NCI-H2029 (cell line): ENCODE measurements at regions not wholly inside any gene's neighbourhood (a gene's known extent, or its start where the extent isn't known, plus 50 kb on each side); places are given as distances from the start of the nearest gene placed in this dataset.

Source experiments
- DNase-seq: peaks from one replicate; lab custom pipeline; 2025; lab: John Stamatoyannopoulos, UW

DNA sequence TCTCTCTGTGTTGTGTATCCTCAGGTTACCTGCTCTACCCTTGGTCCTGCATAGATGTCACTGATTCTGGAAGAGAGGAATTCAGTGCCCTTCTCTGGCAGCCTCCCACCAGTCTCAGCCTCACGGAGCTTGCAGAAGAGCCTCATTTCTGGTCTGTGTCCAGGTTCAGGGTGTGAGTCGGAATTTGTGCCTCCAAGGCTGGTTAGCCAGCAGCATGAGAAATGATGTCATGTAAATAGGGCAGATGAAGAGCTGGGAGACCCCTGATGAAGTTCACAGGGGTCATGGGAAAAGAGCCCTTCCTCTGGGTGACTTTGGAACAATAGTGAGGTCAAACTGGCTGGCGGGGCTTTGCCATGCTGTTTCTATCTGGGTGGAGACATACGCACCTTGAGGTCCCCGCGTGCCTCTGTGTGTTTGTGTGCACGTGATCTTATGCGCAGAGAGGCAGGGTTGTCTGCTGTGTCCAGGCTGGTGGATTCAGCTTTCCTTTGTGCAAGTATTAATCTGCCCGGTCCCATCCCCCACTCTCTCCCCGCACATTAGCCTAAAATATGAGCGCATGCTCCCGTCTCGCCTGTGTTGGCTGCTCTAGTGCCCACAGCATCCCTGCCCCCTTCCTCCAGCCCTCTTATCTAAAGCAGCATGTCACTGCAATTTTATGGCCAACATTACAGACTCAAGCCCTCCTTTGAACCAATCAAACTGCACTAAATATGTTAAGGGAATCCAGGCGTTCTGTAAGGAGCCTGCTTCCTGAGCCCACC is 256.3 kb upstream of the ZFHX3 start:
- no peak for DNase-seq

DNA sequence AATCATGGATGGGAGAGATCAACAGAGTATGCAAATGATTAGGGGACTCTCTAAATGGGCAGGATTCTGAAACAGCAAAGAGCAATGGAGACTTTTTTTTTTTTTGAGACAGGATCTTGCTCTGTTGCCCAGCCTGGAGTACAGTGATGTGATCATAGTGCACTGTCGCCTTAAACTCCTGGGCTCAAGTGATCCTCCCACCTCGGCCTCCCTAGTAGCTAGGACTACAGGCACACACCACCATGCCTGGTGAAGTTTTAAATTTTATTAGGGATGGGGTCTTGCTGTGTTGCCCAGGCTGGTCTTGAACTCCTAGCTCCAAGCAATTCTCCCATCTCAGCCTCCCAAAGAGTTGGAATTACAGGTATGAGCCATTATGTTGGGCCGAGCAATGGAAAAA is 255.0 kb upstream of the ZFHX3 start:
- no peak for DNase-seq

DNA sequence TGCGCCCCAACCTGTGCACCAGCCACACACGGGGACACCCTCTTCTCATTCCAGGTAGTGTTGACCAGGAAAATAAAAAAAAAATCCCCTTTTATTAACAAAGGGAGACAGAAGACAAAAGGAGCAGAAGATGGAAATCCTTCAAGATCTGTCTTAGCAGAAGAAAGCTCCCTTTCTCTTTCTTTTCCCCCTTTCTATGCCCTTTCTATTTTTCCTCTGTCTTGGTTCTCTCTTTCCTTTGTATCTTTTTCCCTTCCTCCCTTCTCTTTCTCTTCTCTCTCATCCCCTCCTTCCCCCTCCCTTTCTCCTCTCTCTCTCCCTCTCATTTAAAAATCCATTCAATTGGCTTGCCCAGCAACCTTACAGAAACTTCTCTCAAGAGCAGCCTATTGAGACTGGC is 254.1 kb upstream of the ZFHX3 start:
- DNase-seq = no peak

DNA sequence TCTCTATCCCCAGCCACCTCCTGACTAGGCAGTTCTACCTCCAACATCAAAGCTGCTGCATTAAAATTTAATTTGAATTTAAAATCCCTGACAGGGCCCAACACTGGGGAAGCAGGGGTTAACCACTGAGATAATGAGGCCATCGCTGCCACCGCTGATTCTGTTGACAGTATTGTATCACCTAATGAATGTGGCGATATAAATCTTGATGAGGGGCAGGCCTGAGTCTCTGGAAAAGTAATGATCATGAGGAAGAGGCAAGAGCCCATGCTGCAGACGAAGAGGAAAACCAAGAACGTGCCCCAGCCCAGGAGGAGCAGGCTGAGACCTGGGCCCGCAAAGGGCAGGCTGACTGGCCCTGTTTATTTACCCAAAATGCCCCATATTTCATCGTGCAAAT is 251.4 kb upstream of the ZFHX3 start:
- DNase-seq = no peak

DNA sequence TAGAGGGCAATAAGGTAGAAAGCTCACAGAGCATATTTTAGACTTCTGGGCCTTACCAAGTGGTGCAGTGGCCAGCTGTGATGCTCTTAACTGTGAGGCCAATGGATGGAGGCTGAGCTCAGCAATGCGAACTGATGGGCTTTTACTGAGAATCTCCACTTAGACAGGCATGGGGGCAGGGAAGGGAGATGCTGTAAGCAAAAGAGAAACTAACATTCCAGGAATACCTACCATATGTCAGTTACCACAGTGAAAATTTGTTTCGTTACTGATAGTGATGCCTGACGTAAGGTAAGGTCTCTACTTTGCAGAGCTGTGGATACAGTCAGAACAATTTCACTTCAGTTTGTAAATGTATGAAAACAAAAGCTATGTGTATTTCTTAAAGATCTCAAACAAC is 250.6 kb upstream of the ZFHX3 start:
- DNase-seq = no peak

DNA sequence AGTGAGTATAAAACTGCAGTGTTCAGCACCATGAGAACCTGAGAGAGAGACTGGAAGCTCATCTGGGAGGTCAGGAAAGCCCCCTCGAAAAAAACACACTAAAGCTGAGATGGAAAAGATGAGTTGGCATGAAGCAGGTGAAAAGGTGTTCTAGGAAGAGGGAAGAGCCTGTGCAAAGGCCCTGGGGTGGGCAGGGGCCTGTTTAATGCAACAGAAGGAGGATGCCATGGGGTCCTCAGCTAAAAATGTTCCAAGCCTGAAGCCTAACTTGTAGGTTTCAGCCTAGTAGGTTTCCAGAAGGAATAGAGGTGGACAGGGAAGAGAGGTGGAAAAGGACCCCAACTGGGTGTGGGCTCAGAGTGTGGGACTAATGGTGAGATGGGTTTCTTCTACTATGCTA is 242.3 kb upstream of the ZFHX3 start:
- no peak for DNase-seq

DNA sequence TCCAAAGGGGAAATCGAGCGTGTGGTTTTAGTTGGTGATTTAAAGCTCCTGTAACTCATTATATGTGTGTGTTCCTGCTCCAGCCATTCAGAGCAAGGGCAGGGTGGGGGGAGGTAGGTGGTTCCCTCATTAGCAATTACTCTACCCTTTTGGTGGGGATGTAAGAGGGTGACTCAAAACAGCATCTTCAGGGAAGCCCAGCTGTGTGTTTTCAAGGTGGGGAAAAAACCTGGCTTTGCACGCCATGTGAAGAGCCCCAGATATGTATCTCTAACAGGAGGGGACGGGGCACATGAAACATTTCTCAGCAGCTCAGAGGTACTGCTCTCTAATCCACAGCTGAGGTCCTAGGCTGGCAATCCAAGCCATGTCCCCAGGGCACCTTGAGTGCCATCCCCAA is 241.3 kb upstream of the ZFHX3 start:
- no peak for DNase-seq

DNA sequence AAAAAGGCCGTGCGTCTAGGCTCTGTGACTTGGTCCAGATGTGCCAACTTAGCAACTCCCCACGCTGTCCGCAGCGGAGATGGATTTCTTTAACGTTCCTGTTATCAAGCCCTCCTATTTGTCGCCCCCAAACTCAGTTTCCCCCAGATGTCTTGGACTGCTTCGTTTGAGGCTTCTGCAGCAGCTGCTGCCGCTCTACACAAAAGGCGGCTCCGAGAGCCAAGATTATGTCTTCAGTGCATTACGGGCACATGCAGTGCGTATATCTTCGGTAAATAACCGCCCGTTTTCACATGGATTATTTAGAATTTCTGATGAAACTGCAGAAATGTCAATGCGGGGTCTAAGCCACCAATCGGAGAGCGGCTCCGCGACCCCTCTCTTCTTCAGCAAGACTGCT is 240.6 kb upstream of the ZFHX3 start:
- no peak for DNase-seq

DNA sequence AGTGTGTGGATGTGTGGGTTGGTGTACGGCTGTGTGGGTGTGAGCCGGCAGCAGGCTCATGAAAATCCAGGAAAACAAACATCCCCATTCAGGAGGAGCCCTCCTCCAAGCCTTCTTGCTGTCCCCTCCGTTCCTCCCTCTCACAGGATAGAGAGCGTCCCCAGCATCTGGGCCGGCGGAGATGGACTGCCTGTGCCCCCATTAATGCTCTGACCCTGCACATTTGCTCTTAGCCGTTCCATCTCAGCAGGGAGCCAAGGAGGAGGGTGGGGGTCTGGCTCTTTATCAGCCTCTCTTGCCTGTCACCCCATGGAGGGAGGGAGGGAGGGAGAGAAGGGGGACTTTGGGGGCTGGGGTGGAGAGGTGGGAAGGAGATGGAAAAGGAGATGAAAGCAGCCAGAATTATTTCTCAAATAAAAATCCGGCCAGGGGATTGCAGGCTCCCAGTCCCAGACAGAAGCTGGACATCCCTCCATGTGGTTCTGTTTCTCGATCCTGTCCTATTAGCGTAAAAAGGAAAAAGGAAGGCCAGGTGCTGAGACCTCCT is 240.0 kb upstream of the ZFHX3 start:
- no peak for DNase-seq

DNA sequence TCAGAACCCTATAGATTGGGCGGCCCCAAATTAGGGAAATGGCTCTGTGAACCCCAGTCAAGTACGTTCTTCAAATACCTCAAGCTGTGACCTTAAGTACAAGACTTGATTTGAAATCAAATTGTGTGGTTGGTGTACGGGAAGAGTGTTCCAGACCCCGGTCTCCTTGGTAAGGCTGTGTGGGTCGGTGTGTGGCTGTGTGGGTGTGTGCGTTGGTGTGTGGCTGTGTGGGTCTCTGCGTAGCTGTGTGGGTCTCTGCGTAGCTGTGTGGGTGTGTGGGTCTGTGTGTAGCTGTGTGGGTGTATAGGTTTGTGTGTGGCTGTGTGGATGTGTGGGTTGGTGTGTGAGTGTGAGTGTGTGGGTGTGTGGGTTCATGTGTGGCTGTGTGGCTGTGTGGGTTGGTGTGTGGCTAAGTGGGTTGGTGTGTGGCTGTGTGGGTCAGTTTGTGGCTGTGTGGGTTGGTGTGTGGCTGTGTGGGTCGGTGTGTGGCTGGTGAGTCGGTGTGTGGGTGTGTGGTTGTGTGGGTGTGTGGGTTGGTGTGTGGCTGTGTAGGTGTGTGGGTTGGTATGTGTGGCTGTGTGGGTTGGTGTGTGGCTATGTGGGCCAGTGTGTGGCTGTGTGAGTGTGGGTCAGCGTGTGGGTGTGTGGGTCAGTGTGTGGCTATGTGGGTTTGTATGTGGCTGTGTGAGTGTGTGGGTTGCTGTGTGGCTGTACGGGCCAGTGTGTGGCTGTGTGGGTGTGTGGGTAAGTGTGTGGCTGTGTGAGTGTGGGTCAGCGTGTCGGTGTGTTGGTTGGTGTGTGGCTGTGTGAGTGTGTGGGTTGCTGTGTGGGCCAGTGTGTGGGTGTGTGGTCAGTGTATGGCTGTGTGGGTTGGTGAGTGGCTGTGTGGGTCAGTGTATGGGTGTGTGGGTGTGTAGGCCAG is 238.7 kb upstream of the ZFHX3 start:
- DNase-seq = no peak

DNA sequence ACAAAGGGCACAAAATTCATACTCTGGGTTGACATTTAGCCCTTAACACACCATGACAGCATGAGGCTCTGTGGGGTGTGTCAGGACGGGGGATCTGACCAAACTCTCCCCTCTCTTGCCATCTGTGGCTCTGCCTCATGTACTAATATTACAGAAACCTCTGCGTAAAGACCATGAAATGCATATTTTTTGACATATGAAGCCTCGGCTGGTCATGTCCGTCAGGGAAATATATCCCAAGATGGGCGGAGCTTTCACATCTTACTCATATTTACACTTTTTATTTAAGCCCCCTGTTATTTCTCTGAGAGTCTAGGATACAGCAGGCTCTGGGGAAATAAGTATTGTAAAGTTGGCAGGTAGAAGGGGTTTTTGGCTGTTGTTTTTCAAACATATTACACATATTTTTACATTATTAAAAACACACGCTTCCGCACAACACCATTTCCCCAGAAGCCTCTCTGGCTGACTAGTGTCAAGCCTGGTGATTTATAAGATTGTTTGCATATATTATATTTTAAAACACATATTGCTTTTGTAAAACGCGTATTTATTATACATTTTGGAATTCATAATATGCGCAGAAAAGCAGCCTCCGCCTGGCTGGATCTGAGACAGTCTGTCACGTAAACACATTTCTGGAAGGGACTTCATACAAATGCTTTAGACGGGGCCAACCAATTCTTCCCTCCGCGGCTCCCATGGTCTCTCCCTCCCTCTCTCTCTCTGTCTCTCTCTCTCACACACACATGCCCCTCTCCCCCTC is 237.7 kb upstream of the ZFHX3 start:
- no peak for DNase-seq

DNA sequence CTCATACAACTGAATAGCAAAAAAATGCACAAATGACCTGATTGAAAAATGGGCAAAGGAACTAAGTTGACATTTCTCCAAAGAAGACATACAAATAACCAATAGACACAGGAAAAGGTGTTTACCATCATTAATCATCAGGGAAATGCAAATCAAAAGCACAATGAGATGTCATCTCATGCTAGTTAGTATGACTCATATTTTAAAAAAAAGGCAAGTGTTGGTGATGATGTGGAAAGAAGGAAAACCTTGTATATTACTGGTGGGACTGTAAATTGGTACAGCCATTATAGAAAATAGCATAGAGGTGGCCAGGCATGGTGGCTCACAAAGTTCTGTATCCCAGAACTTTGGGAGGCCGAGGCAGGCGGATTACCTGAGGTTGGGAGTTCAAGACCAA is 232.5 kb upstream of the ZFHX3 start:
- DNase-seq = no peak

DNA sequence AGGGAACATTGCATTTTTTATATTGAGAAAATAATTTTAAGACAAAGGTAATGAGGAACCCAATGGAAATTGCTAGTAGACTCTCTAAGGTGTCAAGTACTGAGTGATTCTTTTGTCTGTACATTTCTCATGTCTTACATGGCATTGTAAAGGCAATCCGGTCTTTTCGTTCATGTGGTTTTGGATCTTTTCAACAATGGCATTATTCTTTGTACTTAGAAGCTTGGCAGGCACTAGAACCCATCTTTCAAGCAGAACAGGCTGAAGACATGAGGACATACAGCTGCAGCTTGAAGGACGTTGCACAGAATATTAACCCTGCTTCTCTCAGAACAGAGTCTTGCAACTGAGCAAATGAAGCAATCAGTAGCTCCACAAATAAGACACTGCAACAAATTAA is 231.5 kb upstream of the ZFHX3 start:
- no peak for DNase-seq

DNA sequence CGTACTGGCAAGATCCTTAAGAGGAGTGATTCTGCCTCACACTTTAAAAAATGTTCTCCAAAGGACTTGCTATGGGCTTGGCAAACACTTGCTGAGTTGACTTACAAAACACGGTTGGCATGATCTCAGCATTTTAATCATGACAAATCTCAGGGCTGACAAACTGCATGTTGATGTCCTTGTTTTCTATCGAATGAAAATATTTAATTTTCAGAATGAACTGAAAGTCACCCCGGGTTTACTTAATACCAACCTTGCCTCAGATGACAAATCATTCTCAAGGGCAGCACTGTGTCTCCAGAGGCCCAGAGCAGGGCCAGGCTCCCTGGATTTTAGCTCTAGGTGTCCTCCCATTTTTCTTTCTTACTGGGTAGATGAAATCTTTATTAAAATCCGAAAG is 229.1 kb upstream of the ZFHX3 start:
- no peak for DNase-seq

DNA sequence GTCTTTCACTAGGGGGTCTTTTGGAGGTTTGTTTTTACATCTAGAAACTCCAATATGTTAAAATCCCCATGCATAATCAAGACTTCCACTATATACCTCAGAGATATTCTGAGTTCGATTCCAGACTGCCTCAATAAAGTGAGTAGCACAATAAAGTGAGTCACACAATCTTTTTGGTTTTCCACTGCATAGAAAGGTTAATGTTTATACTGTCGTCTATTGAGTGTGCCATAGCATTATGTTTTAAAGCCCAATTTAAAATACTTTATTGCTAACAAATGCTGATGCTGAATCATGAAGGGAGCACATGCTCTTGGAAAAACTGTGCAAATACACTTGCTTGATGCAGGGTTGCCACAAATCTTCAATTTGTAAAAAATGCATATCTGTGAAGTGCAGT is 227.5 kb upstream of the ZFHX3 start:
- DNase-seq = no peak

DNA sequence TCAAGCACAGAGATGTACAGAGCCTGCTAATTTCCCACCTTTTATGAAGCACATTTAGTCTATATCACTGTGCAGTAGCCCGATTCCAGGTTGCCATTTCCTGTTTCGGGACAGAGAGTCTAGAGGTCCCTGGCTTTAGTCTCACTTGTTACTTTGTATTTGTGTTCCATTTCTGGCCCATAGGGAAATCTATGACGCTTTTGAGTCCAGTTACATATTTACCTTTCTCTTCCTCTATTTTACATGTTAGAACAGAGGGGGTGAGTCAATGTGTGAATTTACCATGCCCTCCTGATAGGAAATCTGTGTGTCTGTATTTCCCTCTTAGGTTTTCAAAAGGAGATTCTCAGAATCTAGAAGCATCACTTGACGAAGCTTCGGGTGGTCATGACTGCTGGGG is 227.1 kb upstream of the ZFHX3 start:
- no peak for DNase-seq

DNA sequence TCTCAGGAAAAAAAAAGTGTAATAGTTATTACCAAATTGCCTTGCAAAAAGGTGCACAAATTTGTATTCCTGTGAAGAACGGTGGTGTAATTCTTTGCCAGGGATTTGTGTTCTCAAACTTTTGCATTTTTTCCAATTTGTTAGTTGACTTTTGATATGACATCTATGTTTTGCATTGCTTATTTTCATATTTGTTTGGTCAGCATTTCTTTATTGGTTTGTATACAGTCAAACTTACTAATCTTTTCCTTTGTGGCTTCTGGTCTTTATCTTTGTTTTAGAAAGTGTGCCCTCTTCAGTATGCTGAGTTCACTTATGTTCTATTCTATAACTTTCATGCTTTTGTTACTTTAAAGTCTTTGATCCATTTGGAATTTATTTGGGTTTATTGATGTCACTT is 226.2 kb upstream of the ZFHX3 start:
- DNase-seq = no peak

DNA sequence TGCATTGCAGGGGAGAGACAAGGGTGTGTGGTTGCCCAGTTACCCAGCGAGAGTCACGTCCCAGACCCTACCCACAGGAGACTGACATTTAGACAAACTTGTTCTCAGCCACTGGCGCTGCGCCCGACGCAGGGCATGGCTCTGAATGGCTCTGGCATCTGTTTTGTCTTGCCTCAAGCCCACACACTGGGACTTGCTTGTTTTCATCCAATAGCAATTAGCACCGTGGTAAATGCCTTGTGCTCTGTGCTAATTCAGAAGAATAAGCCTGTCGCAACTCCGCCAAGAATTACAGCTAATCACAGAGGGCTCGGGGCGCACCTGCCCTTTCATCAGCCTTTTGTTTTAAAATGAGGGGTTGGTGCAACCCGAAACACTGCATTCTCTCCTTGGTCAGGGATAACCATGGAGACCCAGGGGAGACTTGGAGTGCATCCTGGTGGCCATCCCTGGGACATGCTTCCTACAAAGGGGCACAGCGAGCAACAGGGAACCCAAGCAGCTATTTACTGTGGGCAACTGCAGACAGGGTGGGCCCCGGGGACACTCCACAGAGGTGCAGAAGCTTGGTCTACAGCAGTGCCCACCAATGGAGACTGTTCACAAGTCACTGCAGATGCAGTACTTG is 220.6 kb upstream of the ZFHX3 start:
- no peak for DNase-seq

DNA sequence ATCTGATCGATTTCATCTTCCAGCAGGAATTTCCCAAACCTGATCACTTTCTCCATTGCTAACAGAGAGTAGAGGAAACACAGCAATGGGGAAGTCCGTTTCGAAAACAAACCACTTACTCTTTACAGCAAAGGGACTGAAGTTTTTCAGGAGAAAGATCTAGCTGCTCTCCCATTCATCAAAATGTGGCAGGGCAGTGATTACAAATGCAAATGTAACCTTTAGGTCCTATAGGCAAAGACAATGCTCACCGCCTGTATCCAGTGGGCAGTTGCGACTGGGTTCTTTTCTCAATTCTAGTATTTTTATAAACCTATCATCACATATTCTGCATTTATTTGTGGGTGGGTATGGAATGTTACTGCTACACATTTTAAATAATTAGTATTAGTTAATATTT is 218.0 kb upstream of the ZFHX3 start:
- DNase-seq = no peak

DNA sequence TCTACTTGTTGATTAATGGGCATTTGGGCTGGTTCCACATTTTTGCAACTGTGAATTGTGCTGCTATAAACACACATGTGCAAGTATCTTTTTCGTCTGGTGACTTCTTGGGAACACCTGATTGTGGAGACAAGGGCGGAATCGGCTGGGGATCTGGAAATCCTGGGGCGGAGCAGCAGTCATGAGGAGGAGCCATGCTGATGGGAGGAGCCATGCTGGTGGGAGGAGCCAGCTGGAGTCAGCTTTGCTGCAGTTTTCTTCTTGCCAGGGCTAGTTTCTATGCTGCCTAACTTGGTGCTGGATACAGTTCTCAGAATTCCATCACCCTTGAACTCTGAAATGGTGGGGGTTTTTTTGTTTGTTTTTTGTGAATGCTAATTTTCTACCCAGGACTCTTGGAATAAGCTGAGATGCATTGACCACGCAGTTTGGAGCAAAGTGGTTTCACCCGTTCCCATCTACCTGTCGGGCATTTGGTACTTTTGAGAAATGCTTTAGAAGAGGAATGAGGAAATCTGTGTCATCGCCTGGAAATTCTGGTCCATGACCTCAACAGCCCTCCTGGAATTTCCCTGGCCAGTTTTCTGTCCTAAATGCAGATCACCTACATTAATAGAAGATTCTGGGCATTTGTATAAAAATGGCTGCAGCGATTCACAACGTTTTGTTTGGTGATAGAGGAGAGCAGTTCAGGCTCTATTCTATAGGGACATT is 217.4 kb upstream of the ZFHX3 start:
- DNase-seq = no peak

DNA sequence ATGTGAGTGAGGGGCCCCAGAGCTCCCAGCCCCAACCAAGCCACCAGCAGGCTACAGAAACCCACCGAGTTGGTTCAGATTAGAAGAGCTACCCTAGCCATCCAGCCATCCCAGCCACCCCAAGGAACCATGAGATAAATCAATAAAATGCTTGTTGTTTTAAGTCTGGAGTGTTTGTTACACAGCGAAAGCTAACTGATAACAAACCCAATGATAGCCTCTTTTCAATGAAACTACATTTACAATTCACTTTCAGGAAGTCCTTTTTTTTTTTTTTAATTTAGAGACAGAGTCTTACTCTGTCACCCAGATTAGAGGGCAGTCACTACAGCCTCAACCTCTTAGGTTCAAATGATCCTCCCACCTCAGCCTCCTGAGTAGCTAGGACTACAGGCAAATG is 215.0 kb upstream of the ZFHX3 start:
- no peak for DNase-seq
